ENCODE measurements at regions not wholly inside any gene's neighbourhood (a gene's known extent, or its start where the extent isn't known, plus 50 kb on each side); places are given as distances from the start of the nearest gene placed in this dataset.
A peak's percentile ranks its signal among the peaks of the same experiment; 100 is the strongest.

DNA sequence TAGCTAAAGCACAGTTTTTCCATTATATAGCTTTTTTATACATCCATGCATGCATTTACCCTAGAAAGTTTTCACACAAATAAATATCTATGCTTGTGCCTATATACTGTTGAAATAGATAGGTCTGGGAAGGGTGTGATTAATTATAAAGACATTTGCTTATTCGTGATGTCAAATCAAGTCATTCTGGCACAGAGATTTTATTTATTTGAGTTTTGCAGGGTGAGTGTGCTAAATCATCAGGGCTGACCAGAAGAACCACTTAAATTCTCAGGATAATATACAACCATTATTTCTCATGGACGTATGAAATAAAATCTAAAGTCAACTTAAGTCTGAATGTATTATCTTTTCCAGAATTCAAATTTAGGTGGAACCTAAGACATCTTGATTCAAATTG, 295.5 kb downstream of the EPHA4 start:
- no peak for DNase-seq (ENCODE audit: low spot score)

DNA sequence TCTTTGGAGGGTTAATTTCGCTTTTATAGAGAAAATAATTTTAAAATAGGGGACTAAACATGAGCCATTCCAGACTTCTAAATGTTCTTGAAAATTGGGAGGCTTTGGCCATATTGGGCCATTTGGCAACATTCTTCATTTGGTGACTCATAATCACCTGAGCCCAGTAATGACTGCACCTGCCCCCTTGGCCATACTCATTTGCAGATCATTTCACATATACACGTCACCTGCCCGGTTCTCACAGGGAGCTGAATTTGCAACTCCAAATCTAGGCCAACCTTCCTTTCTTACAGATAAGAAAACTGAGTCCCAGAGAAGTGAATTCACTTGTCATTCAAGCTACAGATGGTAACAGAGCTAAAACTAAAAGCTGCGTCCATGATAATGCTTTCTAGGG, 289.7 kb downstream of the EPHA4 start:
- DNase-seq (ENCODE audit: low spot score): peak; percentile 9

DNA sequence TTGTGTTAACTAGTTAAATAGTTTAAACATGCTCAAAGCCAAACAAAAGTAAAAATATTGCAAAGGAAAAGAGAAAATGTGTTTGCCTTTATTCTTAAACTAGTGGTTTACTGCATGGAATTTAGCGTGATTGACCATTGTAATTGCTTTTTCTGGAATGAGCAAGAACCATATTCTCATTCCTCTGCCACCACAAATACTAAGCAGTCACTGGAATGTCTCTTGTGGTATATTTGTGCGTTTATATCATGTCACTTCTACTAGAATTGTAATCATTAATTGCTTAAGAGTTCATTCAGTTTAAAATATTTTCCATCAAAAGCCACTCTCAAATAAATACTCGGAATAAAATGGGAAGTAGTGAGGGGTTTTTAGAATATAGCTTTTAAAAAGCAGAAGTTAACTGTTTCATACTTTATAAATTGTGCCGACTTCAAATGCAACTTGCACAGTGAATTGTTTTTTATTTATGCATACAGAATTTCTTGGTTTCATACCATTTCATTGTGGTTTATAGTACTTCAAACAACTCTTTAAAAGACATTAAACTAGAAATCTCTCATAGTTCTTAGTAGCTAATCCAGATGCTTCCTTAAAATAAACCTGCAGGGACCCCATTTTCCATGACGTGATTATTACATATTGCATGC, 288.1 kb downstream of the EPHA4 start:
- DNase-seq (ENCODE audit: low spot score): peak; percentile 56

DNA sequence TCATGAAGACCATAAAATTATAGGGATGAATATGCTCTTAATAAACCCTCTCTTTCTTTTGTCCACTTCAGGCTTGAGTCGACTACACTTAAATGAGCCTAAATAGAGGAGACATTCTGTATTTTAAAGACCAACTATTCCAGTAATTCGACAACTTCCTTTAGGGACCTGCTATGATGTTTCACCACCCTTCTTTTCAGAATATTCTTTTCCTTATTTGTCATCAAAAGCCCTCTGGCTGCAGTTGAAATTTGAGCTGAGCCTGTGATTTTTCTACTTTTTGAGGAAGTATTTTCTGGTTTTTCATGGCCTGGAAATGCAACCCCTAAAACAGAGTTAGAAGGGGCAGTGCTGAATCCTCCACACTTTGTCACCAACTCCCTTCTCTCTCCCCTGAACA, 287.0 kb downstream of the EPHA4 start:
- DNase-seq (ENCODE audit: low spot score): no peak

DNA sequence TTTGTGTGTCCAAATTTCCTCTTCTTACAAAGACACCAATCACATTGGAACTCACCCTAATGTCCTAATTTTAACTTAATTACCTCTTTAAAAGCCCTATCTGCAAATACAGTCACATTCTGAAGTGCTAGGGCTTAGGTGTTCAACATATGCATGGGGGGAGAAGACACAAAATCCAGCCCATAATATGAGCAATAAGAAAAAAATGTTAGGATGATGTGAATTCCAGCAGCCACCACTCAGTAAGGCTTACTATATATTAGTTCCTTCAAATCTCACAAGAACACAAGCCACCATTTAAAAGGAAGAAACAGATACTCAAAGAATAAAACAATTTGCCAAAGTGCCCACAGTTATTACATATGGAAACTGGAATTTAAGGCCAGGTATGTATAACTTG, 285.7 kb downstream of the EPHA4 start:
- DNase-seq (ENCODE audit: low spot score): no peak

DNA sequence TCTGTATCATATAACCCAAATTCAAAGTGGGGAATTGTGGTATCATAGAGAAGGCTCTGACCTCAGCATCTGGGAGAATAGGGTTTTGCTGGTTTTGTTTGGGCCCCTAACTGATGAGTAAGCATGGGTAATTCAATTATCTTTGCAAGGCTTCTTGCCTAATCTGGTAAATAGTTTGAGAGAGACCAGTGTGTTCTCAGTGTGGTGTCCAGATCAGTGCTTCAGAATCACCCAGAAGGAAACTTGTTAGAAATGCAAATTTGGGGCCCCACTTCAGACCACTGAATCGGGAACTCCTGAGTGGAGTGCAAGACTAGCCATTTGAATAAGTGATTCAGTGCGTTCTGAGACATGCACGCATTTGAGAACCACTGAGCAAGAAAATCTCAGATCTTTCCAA, 282.7 kb downstream of the EPHA4 start:
- no peak for DNase-seq (ENCODE audit: low spot score)

DNA sequence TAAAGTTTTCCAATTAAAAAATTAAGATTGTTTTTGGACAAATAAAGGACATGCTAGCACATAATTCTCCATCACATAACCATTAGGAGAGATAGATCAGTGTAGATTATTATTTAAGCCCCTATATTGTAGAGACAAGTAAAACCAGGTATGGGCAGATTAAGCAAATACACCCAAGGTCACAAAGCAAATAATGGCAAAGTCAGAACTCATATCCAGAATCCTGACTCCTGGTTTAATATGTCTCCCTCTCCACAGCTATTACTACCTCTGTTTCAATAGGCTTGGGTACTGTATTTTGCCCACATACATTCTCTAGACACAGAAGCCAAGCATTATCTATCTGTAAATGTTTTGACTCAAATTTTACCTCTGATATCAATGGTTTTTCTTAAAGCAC, 282.3 kb downstream of the EPHA4 start:
- DNase-seq (ENCODE audit: low spot score): no peak

DNA sequence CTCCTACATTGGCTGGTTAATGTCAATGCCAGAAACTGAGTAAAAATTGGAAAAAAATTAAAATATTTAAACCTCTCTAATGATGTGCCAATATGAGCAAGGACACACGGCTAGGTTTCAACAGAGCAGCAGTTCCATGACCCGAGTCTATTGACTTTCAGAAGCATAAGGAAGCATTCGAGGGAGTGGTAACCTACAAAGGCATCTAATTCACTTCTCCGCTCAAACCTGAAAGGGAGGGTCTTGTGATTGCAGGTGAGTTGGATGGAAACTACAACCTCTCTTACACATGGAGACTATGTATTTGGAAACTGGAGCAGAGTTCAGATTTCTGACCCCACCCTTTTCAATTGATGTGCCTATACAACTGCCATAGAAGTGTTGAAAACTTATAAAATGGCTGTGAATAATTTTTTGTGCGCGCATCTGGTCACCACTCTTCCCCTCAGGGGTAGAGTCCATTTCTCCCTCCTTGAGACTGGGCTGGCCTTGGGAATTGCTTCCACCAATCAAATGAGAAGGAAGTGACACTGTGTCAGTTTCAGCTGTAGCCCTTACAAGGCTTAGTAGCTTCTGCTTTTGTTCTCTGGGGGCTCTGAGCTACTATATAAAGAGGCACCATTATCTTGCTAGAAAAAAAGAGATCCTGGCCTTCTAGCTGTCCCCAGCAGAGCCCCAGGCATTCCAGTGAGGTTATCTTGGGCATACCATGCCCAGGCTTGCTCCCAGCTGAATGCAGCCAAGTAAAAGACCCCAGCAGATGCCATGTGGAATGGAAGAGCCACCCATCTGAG, 278.0 kb downstream of the EPHA4 start:
- DNase-seq (ENCODE audit: low spot score): no peak

DNA sequence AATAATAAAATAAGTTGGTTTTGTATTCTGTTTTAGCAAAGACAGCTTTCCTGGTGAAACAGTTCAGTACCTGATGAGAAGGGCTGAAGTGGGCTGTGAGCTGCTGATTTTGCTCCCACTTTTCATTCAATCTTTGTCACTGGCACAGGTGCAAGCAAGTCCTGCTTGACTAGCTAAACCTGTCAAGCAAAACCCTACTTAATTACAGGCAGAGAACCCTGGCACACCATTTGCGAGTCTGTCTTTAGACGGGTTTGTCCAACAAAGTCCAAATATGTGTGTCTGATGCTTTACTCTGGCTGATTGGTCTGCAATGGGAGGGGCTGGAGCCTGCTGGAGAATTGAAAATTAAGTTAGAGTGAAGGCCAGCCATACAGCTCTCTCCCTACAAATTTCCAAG, 267.2 kb downstream of the EPHA4 start:
- DNase-seq (ENCODE audit: low spot score): no peak

DNA sequence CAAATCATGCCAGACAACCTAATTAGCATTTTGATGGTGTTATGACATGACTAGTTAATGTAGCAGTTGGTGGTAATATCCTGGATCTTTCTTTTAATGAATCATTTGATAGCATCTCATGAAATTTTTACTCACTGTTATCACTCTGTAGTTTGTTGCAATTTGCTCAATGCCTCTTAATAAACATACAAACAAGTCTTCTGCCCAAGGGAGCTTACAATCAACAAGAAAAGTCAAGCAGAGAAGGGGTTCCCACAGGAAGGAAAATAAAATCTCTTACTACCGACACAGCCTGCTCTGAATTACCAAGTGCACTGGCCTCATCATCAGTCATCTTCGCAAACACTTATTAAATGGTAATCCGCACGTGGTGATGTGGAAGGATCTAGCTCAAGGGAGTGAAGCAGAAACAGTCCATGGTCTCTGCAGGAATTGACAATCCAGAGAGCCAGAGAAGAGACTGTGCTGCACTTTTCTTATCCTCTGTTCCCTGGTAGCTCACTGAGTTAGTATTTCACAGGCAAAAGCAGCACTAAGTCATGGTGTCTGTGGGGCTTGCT, 263.5 kb downstream of the EPHA4 start:
- no peak for DNase-seq (ENCODE audit: low spot score)

DNA sequence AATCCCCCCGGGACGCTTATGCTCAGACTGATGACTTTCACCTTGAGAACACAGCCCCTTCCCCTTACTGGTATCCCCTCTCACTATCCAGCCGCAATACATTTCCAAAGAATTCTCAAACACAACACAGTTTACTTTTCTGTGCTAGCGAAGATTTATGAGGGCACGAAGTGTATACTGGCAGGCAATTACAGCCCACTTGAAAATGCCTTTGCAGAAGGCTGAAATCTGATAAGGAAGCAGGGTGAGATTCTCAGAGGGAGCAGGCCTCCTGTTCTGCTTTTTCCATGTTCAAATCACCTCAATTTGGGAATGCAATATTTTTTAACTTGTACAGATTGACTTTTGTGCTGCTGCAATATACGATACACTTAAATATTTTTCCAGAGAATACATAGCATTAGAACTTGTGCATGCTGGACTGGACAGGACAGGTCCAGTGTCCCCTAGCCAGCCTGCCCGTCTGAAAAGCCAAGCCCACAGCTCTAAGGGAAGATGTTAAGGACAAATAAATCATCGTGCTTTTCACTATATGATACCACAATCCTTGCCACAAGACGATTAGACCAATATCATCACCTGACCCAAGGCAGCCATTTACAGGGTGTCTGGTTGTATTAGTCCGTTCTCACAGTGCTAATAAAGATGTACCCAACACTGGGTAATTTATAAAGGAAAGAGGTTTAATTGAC, 262.1 kb downstream of the EPHA4 start:
- no peak for DNase-seq (ENCODE audit: low spot score)

DNA sequence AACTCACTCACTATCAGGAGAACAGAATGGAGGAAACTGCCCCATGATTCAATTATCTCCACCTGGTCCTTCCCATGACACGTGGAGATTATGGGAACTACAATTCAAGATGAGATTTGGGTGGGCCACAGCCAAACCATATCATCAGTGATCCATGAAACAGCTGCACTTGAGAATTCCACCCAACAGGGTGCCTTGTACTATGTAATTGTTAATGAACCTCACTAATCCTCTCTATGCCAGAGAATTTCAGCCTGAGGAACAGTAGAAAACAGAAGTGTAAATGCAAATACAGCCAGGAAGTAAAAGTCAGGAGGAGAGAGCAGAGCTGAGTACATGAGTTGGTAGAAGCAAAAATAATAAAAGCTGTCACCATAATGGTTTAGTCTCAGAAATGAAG, 261.4 kb downstream of the EPHA4 start:
- no peak for DNase-seq (ENCODE audit: low spot score)

DNA sequence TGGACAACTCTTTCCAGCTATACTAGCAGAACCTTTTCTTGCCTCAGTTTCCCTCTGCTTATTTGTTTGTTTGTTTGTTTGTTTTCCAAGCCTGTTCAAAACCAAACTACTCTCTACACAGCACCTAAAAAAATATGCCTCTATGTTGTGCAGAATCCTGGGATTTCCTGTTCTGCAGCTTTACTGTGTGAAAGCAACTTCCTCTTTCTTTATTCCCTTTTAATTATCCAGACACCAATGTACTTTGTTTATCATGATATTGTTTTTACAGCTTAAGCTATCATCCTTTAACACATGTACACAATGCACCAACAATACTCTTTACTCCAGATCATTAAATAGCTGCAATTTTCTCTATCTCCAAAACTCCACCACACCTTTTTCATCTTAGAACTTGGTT, 259.5 kb downstream of the EPHA4 start:
- no peak for DNase-seq (ENCODE audit: low spot score)

DNA sequence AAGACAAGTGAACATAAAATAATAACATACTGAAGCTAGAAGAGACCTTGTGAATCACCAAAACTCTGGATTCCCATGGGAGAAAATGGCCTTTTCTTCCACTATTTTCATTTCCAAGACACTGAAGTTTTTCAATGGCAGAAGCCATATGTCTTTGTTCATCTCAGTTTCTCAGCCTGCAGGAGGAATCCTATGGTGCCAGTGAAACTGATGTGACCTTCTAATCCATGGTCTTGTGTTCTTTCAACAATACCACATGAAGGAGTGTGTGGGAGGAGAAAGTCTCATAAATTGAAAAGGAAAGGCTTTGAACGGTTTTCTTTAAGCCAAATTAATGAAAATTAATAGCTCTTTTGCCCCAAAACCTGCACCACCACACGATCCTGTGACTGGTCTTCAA, 257.3 kb downstream of the EPHA4 start:
- no peak for DNase-seq (ENCODE audit: low spot score)

DNA sequence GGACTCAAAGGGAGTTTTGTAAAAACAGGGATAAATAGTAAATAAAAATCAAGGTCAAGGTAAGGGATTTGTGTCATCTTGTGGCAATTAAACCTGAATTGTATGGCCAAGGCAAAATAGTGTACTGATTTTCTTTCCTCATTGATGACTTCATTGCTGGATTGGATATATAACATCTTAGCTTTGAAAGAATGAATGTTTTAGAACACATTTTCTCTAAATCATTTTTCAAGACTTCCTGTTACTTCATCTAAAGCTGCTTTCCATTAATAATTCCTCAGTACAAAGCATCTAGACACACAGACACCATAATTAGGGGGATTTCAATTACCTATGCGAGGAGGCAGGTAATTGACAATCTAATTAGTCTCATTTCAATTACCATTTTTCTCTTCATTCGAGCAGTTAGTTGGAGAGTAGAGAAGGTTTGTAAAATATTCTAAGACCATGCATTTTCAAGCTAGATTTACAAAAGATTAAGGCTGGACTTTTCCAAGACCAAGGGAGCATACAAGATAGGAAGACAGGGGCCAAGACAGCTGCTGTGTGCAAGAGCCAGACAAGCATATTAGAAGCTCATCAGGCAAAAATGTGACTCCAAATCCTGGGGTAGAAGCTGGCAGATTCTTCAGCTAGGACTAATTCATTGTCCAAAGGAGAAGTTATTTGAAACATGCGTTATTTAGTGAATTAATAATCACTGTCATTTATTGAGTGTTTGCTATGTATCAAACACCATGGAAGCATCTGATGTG, 253.6 kb downstream of the EPHA4 start:
- no peak for DNase-seq (ENCODE audit: low spot score)

DNA sequence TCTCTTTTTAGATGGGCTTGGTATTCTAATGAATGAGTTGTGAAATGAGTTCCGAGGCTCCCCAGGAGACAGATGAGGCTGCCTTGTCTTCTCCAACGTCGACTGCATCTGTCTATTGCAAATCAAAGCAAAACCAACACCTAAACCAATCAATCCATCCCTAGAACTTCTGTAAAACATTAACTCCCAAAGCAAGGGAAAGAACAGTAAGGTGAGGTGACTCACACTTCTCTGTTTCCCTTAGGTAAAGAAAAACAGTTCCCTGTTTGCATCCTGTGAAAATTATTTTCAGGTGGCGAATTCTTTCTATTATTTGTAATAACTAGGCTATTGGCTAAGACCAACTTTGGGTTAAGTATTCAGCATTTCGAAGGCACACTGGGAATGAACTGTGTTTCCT, 249.4 kb downstream of the EPHA4 start:
- DNase-seq (ENCODE audit: low spot score): peak; percentile 71

DNA sequence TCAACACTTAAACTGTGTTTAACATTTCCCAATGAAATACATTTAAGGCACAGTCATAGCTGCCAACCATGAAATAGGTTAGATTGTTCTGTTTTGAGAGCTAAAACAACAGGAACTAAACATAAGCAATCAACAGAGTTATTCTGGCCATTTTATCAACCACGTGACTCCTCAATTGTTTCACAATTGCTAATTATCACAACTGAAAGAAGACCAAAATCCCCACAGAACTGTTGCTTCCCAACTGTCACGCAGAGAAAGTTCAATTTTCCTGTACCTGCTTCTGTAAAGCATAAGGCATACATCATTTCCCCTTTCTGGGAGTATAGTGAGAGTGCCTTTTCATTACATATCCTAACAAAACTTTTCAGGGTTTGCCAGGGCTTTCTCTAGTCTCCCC, 248.6 kb downstream of the EPHA4 start:
- no peak for DNase-seq (ENCODE audit: low spot score)

DNA sequence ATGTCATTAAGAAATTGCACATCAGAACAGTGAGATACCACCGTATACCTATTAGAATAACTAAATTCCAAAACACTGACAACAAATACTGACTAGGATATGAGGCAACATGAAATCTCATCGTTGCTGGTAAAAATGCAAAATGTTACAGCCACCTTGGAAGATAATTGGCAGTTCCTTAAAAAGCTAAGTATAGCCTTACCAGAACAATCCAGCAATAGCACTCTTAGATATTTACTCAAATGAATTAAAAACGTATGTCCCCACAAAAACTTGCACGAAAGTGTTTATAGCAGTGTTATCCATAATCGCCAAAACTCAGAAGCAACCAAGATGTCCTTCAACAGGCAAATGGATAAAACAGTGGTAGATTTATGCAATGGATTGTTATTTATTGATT, 241.7 kb downstream of the EPHA4 start:
- DNase-seq (ENCODE audit: low spot score): no peak

DNA sequence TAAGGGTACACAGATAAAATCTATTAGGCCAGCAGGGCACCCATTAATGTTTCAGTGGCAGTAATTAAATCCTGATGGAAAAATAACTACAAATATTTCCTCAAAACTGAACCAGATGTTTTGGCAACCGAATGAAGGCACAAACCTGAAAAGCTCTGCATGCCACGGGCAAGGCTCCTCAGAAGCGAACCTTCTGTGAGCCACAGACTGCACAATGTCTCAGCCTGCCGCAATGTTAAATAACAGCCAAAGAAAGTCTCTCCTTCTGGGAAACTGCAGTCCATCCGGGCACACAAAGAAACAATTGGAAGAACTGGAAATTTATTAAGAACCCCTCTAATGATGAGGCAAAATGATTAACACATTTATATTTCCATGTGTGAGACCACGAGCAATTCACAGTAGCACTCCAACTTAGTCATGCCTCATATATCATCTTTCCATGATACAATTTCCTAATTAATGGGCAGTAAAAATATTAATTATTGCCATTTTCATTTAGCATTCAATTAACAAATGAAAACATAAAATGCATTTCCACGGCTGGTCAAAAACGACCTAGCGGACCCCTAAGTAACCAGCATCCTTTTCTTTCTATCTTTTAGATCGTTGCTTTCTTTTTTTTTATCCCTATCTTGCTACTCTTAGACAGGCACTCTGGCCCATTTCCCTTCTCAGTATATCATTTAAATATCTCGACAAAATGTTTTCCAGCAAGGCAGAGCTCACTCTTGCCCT, 237.5 kb downstream of the EPHA4 start:
- no peak for DNase-seq (ENCODE audit: low spot score)

DNA sequence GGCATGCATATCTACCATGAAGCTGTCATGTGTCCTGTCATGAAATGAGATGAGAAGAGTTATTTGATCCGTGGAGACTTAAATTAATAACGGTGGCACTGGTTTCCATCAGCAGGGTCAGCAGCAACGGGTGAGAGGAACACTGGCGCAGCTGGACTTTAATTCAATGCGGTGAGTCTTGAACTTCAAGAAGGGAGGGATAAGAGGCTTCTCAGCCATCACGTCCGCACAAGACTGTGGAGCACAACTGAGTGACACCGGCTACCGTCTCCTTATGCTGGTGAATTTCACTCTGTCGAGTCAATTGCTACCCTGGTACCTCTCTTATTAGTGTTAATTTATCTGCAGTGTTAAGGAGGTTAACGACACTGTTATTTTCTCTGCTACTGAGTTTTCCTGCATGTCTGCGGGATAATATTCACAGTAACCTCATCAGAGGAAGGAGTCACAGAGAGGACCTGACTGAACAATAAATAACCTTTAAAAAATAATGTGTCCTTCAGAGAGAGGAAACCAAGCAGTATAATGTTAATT, 236.8 kb downstream of the EPHA4 start:
- no peak for DNase-seq (ENCODE audit: low spot score)

DNA sequence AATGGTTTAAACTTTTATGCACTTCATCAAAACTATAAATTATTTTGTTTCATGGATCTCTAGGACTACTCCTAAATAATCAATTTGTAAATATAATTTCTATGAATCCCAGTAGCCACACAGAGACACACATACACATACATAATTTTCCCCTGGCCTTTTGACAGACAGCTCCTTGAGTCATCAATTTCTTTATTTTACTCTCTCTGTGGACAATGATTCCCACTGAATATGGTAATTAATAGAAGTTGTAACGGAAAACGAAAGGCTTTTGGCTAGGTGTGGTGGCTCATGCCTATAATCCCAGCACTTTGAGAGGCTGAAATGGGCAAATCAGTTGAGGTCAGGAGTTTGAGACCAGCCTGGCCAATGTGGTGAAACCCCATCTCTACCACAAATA, 235.1 kb downstream of the EPHA4 start:
- no peak for DNase-seq (ENCODE audit: low spot score)

Measured in kidney tubule cell (primary cell).